Skeletal muscle cell (primary cell): ENCODE measurements at regions not wholly inside any gene's neighbourhood (a gene's known extent, or its start where the extent isn't known, plus 50 kb on each side); places are given as distances from the start of the nearest gene placed in this dataset.

Experiments
- DNase-seq: peaks from one replicate; pipeline ENCODE4 v3.0.0-alpha.2; 2010; ENCODE audit warnings: low read depth
- H3K4me3 ChIP-seq: 2 replicates; pipeline ENCODE4 v1.5.1; 2011; ENCODE audit warnings: low read depth, mild to moderate bottlenecking, control low read depth, low read length, moderate library complexity

- no peak overlapping the region for H3K4me3 ChIP-seq
- no peak for DNase-seq
Measured at GRCh38 chr16:13527332-13527731, 392.6 kb upstream of the ERCC4 start.

- H3K4me3 ChIP-seq: no peak overlapping the region
Measured at GRCh38 chr16:13528691-13529090, 391.3 kb upstream of the ERCC4 start.

GRCh38 chr16:13529193-13529982, 390.6 kb upstream of the ERCC4 start:
- H3K4me3 ChIP-seq: no peak overlapping the region
- DNase-seq: no peak

More at GRCh38 chr16:13528691-13529090, 391.3 kb upstream of the ERCC4 start:
- no peak for DNase-seq

- no peak overlapping the region for H3K4me3 ChIP-seq
- no peak for DNase-seq
Measured at GRCh38 chr16:13540771-13541170, 379.2 kb upstream of the ERCC4 start.

- no peak overlapping the region for H3K4me3 ChIP-seq
- no peak for DNase-seq
Measured at GRCh38 chr16:13542284-13542683, 377.7 kb upstream of the ERCC4 start.

- H3K4me3 ChIP-seq: no peak overlapping the region
- DNase-seq: no peak
Measured at GRCh38 chr16:13543850-13544249, 376.1 kb upstream of the ERCC4 start.

GRCh38 chr16:13545271-13545670, 374.7 kb upstream of the ERCC4 start:
- DNase-seq: no peak
- no peak overlapping the region for H3K4me3 ChIP-seq

GRCh38 chr16:13550254-13550653, 369.7 kb upstream of the ERCC4 start:
- no peak for DNase-seq
- H3K4me3 ChIP-seq: no peak overlapping the region

- no peak overlapping the region for H3K4me3 ChIP-seq
- DNase-seq: no peak
Measured at GRCh38 chr16:13552062-13552959, 367.6 kb upstream of the ERCC4 start.

- H3K4me3 ChIP-seq: no peak overlapping the region
- DNase-seq: no peak
Measured at GRCh38 chr16:13552960-13553257, 367.0 kb upstream of the ERCC4 start.

- no peak overlapping the region for H3K4me3 ChIP-seq
- DNase-seq: no peak
Measured at GRCh38 chr16:13553453-13553985, 366.4 kb upstream of the ERCC4 start.

GRCh38 chr16:13554005-13554404, 365.9 kb upstream of the ERCC4 start:
- H3K4me3 ChIP-seq: no peak overlapping the region
- no peak for DNase-seq

GRCh38 chr16:13554643-13555042, 365.3 kb upstream of the ERCC4 start:
- no peak overlapping the region for H3K4me3 ChIP-seq
- DNase-seq: no peak

- H3K4me3 ChIP-seq: no peak overlapping the region
- no peak for DNase-seq
Measured at GRCh38 chr16:13557418-13557817, 362.5 kb upstream of the ERCC4 start.

GRCh38 chr16:13558752-13559151, 361.2 kb upstream of the ERCC4 start:
- no peak for DNase-seq
- no peak overlapping the region for H3K4me3 ChIP-seq

- no peak for DNase-seq
- H3K4me3 ChIP-seq: no peak overlapping the region
Measured at GRCh38 chr16:13559624-13560023, 360.3 kb upstream of the ERCC4 start.

- no peak overlapping the region for H3K4me3 ChIP-seq
- no peak for DNase-seq
Measured at GRCh38 chr16:13560151-13560550, 359.8 kb upstream of the ERCC4 start.

- no peak overlapping the region for H3K4me3 ChIP-seq
- DNase-seq: no peak
Measured at GRCh38 chr16:13561291-13562070, 358.5 kb upstream of the ERCC4 start.

- no peak for DNase-seq
- no peak overlapping the region for H3K4me3 ChIP-seq
Measured at GRCh38 chr16:13568803-13569202, 351.2 kb upstream of the ERCC4 start.

- no peak for DNase-seq
- H3K4me3 ChIP-seq: no peak overlapping the region
Measured at GRCh38 chr16:13569986-13570385, 350.0 kb upstream of the ERCC4 start.
